ENCODE measurements at regions not wholly inside any gene's neighbourhood (a gene's known extent, or its start where the extent isn't known, plus 50 kb on each side); places are given as distances from the start of the nearest gene placed in this dataset.

GRCh38 chr2:155218292-155218924 is 519.9 kb downstream of the KCNJ3 start:
- no peak for TF ChIP-seq EZH2 (IDR thresholded peaks at IDR 0.05; ENCODE audit: insufficient read depth, low read length)
- TF ChIP-seq, protein P1, sequence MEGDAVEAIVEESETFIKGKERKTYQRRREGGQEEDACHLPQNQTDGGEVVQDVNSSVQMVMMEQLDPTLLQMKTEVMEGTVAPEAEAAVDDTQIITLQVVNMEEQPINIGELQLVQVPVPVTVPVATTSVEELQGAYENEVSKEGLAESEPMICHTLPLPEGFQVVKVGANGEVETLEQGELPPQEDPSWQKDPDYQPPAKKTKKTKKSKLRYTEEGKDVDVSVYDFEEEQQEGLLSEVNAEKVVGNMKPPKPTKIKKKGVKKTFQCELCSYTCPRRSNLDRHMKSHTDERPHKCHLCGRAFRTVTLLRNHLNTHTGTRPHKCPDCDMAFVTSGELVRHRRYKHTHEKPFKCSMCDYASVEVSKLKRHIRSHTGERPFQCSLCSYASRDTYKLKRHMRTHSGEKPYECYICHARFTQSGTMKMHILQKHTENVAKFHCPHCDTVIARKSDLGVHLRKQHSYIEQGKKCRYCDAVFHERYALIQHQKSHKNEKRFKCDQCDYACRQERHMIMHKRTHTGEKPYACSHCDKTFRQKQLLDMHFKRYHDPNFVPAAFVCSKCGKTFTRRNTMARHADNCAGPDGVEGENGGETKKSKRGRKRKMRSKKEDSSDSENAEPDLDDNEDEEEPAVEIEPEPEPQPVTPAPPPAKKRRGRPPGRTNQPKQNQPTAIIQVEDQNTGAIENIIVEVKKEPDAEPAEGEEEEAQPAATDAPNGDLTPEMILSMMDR (IDR thresholded peaks at IDR 0.05; ENCODE audit: insufficient read depth, low read depth, low read length), result no peak

All from astrocyte (in vitro differentiated cells and primary cell).